GM10248 (cell line): ENCODE measurements at regions not wholly inside any gene's neighbourhood (a gene's known extent, or its start where the extent isn't known, plus 50 kb on each side); places are given as distances from the start of the nearest gene placed in this dataset.

Source experiments
- CTCF ChIA-PET: fragments of 300-600 bp; sonication (Branson Sonifier 250); formaldehyde crosslinking; extraction: SDS; loops from one replicate; lab custom pipeline; 2021; ENCODE audit warnings: antibody characterized with exemption; lab: Yijun Ruan, JAX
- POLR2A ChIA-PET: fragments of 350-650 bp; sonication (Branson Sonifier 250); formaldehyde crosslinking; extraction: SDS; loops from one replicate; lab custom pipeline; 2020; ENCODE audit warnings: antibody characterized with exemption; lab: Yijun Ruan, JAX
- DNase-seq: peaks from one replicate; pipeline ENCODE4 v3.0.0; 2012; ENCODE audit errors: extremely low spot score
- CTCF ChIP-seq: IDR thresholded peaks from 2 replicates; pipeline ENCODE4 v1.5.1; 2012; ENCODE audit warnings: mild to moderate bottlenecking, low read depth; ENCODE audit errors: extremely low read depth, missing control alignments, control extremely low read depth

GRCh38 chr3:82783194-82783593 is 1021.7 kb upstream of the GBE1 start:
- POLR2A ChIA-PET = no interaction called here
- no peak for TF ChIP-seq CTCF
- no peak for DNase-seq
- CTCF ChIA-PET = interaction anchor here (1.4 kb wide), 1 partner anchor 11 kb away, joined by 3 read pairs; no protein-coding TSS in a partner anchor

GRCh38 chr3:82773207-82773606 is 1011.8 kb upstream of the GBE1 start:
- no peak for TF ChIP-seq CTCF
- DNase-seq = no peak
- ChIA-PET POLR2A (no interaction called here), CTCF (interaction anchor here (1.0 kb wide), 1 partner anchor 9 kb away, joined by 3 read pairs; no protein-coding TSS in a partner anchor)

GRCh38 chr3:82764521-82764920 is 1003.1 kb upstream of the GBE1 start:
- TF ChIP-seq CTCF = no peak
- ChIA-PET CTCF (interaction anchor here (1.4 kb wide), 1 partner anchor 17 kb away, joined by 4 read pairs; no protein-coding TSS in a partner anchor), POLR2A (no interaction called here)
- no peak for DNase-seq

GRCh38 chr3:82761858-82762257 is 1000.4 kb upstream of the GBE1 start:
- CTCF ChIA-PET = no interaction called here
- POLR2A ChIA-PET = no interaction called here
- no peak for TF ChIP-seq CTCF
- DNase-seq = no peak

GRCh38 chr3:82745544-82745943 is 984.1 kb upstream of the GBE1 start:
- ChIA-PET CTCF (no interaction called here), POLR2A (no interaction called here)
- TF ChIP-seq CTCF = no peak
- DNase-seq = no peak

GRCh38 chr3:82743196-82743595 is 981.8 kb upstream of the GBE1 start:
- CTCF ChIA-PET = no interaction called here
- TF ChIP-seq CTCF = no peak
- POLR2A ChIA-PET = no interaction called here
- no peak for DNase-seq

GRCh38 chr3:82741346-82741745 is 979.9 kb upstream of the GBE1 start:
- POLR2A ChIA-PET = no interaction called here
- DNase-seq = no peak
- no peak for TF ChIP-seq CTCF
- CTCF ChIA-PET = no interaction called here
